Right lobe of liver (tissue), 6 donors: ENCODE measurements at regions not wholly inside any gene's neighbourhood (a gene's known extent, or its start where the extent isn't known, plus 50 kb on each side); places are given as distances from the start of the nearest gene placed in this dataset.

ENCODE experiments used
- ATAC-seq, 4 donors: fragments of 200-7000 bp; cut with Tn5 transposase; one replicate each; pipeline ENCODE4 v1.9.1; 2020; ENCODE audit warnings: mild to moderate bottlenecking in 4 of 4, moderate library complexity in 4 of 4
- DNase-seq, 3 donors: peaks; one replicate each; pipeline ENCODE4 v3.0.0-alpha.2; 2020
- H3K27ac ChIP-seq, 3 donors: fragments of 200-600 bp; one replicate each; pipeline ENCODE4 v1.8.0; 2022
- H3K27me3 ChIP-seq, 2 donors: fragments of 200-600 bp; one replicate each; pipeline ENCODE4 v1.8.0; 2022
- H3K36me3 ChIP-seq, 4 donors: fragments of 200-600 bp; sonication (generic) in 1 of 4; one replicate each; pipeline versions ENCODE4 v1.5.1 to v1.8.0; 2017 to 2022; ENCODE audit warnings: control low read depth in 1 of 4
- H3K4me1 ChIP-seq, 4 donors: fragments of 200-600 bp; sonication (generic) in 1 of 4; one replicate each; pipeline versions ENCODE4 v1.5.1 to v1.8.0; 2017 to 2022; ENCODE audit warnings: control low read depth in 1 of 4
- H3K4me3 ChIP-seq, 3 donors: fragments of 200-600 bp; one replicate each; pipeline ENCODE4 v1.8.0; 2022
- H3K9me3 ChIP-seq, 4 donors: fragments of 200-600 bp; sonication (generic) in 1 of 4; one replicate each; pipeline versions ENCODE4 v1.5.1 to v1.8.0; 2017 to 2022; ENCODE audit warnings: control low read depth in 1 of 4
- CTCF ChIP-seq, 4 donors: fragments of 200-600 bp in 3 of 4; fragments of 450-650 bp in 1 of 4; IDR thresholded peaks; one replicate each; pipeline versions ENCODE4 v1.5.1 to v1.8.0; 2016 to 2022; ENCODE audit warnings: antibody characterized with exemption in 4 of 4, mild to moderate bottlenecking in 2 of 4
- POLR2A ChIP-seq: fragments of 450-650 bp; IDR thresholded peaks from one replicate; pipeline ENCODE4 v1.6.1; 2017; ENCODE audit warnings: antibody characterized with exemption, mild to moderate bottlenecking
- WGBS: methylation state at CpG from one replicate; pipeline ENCODE4 v1.1.6; 2018; ENCODE audit warnings: low coverage, low lambda C conversion rate; ENCODE audit not compliant: insufficient coverage; ENCODE audit errors: missing lambda C conversion rate; 5-methylcytosine and 5-hydroxymethylcytosine counted together
- intact Hi-C, 2 donors: fragments of 100-400 bp; cut with DNase I; formaldehyde crosslinking; loops; one replicate each; pipeline versions ENCODE4 v1.11.2 to v1.14.1; 2022
- donor health status: DM: no; HTN: yes; CAD: no.
- donor health status: DM: no; HTN: no; CAD: no.
- donor health status: DM: no; HTN: no; CAD: no.
- donor health status: DM: no; HTN: yes; CAD: no.
- donor health status: DM: no; HTN: yes; CAD: no.

- no peaks in the 10 kb centered on the region for H3K27me3 ChIP-seq
- intact Hi-C loops = no loop called here
- no peak for TF ChIP-seq CTCF (IDR thresholded peaks at IDR 0.05)
- no peaks in the 10 kb centered on the region for H3K9me3 ChIP-seq
- H3K27ac ChIP-seq = no peak overlapping the region
- 87% methylated on average over 2 of the region's 2 CpGs for WGBS
- H3K36me3 ChIP-seq = no peaks in the 10 kb centered on the region
- DNase-seq (no peak), ATAC-seq (no peak)
- H3K4me1 ChIP-seq = no peaks in the 10 kb centered on the region
- no peak overlapping the region for H3K4me3 ChIP-seq
Observed at GRCh38 chr15:39494462-39494861, 86.4 kb upstream of the THBS1 start.

- no peaks in the 10 kb centered on the region for H3K4me1 ChIP-seq
- no peaks in the 10 kb centered on the region for H3K36me3 ChIP-seq
- no peaks in the 10 kb centered on the region for H3K27me3 ChIP-seq
- no peak for ATAC-seq
- no peak for TF ChIP-seq CTCF (IDR thresholded peaks at IDR 0.05)
- no peak for TF ChIP-seq POLR2A
- 48% methylated on average over 7 of the region's 8 CpGs for WGBS
- no peak for DNase-seq
- intact Hi-C loops = no loop called here
- H3K9me3 ChIP-seq = no peaks in the 10 kb centered on the region
- H3K27ac ChIP-seq = no peak overlapping the region
- no peak overlapping the region for H3K4me3 ChIP-seq
Observed at GRCh38 chr15:39495871-39496840, 84.7 kb upstream of the THBS1 start.

- Histone ChIP-seq H3K36me3 (no peaks in the 10 kb centered on the region), H3K27ac (no peak overlapping the region), H3K4me1 (no peaks in the 10 kb centered on the region), H3K27me3 (no peaks in the 10 kb centered on the region), H3K9me3 (no peaks in the 10 kb centered on the region), H3K4me3 (no peak overlapping the region)
- intact Hi-C loops = no loop called here
- WGBS = 33% methylated on average over 2 of the region's 6 CpGs
- TF ChIP-seq POLR2A (no peak), CTCF (IDR thresholded peaks at IDR 0.05) (no peak)
- no peak for DNase-seq
- ATAC-seq = no peak
Observed at GRCh38 chr15:39497016-39497758, 83.7 kb upstream of the THBS1 start.

- no peak overlapping the region for H3K27ac ChIP-seq
- intact Hi-C loops = no loop called here
- no peaks in the 10 kb centered on the region for H3K36me3 ChIP-seq
- H3K27me3 ChIP-seq = no peaks in the 10 kb centered on the region
- TF ChIP-seq POLR2A = no peak
- no peak for TF ChIP-seq CTCF (IDR thresholded peaks at IDR 0.05)
- no peak overlapping the region for H3K4me3 ChIP-seq
- DNase-seq = no peak
- ATAC-seq = no peak
- no peaks in the 10 kb centered on the region for H3K4me1 ChIP-seq
- 22% methylated on average over 2 of the region's 4 CpGs for WGBS
- H3K9me3 ChIP-seq = no peaks in the 10 kb centered on the region
Observed at GRCh38 chr15:39497759-39498565, 82.9 kb upstream of the THBS1 start.
